ENCODE measurements at regions not wholly inside any gene's neighbourhood (a gene's known extent, or its start where the extent isn't known, plus 50 kb on each side); places are given as distances from the start of the nearest gene placed in this dataset.

DNA sequence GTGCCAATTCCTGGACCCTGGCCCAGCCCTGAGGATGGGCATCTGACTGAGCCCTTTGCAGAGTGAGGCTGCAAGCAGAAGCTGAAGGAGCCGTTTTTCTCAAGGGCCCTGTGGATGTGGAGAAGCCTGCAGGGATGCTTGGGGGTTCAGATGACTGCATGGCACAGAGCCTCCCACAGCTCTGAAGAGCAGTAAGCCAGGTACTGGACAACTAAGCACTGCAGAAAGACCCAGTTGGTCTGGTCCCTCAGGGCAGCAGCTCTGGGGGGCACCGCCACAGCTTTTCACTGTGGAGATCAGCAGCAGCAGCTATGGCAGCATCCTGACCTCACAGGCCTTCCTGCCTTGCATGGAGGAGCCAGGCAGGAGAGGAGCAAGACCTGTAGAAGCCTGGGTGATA lies 67.6 kb downstream of the CRYGS start:
- DNase-seq (ENCODE audit: low read depth), result no peak
- TF ChIP-seq MYC (IDR thresholded peaks at IDR 0.05; ENCODE audit: low read depth, low read length) (no peak), POLR2A (IDR thresholded peaks at IDR 0.05; ENCODE audit: extremely low read depth, insufficient read length) (no peak)
- TF ChIP-seq, protein P1, sequence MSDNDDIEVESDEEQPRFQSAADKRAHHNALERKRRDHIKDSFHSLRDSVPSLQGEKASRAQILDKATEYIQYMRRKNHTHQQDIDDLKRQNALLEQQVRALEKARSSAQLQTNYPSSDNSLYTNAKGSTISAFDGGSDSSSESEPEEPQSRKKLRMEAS (IDR thresholded peaks at IDR 0.05; ENCODE audit: low read depth, low read length), result no peak
- TF ChIP-seq, protein P2, sequence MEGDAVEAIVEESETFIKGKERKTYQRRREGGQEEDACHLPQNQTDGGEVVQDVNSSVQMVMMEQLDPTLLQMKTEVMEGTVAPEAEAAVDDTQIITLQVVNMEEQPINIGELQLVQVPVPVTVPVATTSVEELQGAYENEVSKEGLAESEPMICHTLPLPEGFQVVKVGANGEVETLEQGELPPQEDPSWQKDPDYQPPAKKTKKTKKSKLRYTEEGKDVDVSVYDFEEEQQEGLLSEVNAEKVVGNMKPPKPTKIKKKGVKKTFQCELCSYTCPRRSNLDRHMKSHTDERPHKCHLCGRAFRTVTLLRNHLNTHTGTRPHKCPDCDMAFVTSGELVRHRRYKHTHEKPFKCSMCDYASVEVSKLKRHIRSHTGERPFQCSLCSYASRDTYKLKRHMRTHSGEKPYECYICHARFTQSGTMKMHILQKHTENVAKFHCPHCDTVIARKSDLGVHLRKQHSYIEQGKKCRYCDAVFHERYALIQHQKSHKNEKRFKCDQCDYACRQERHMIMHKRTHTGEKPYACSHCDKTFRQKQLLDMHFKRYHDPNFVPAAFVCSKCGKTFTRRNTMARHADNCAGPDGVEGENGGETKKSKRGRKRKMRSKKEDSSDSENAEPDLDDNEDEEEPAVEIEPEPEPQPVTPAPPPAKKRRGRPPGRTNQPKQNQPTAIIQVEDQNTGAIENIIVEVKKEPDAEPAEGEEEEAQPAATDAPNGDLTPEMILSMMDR (IDR thresholded peaks at IDR 0.05; ENCODE audit: low read depth, low read length), result no peak
- no peak overlapping the region for H3K4me3 ChIP-seq (ENCODE audit: low read depth, low read length)

DNA sequence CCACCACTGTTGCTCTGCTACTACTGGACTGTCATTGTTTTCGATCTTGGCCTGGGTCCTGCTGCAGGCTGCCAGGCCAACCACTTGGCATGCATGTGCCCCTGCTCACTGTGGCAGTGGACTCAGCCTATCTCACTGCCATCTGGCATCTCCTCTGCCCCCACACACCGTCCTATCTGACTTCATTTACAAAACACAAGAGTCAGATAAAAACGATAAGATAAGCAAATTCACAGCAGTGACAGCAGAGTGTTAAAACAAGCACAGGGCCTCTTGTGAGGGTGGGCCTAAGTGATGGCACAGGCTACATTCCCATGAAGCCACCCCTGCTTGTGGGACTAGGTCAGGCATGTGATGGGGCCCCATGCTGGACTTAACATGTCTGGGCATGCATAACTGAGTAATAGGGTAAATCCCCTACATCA lies 68.1 kb downstream of the CRYGS start:
- no peak overlapping the region for H3K4me3 ChIP-seq (ENCODE audit: low read depth, low read length)
- TF ChIP-seq POLR2A (IDR thresholded peaks at IDR 0.05; ENCODE audit: extremely low read depth, insufficient read length) (no peak), MYC (IDR thresholded peaks at IDR 0.05; ENCODE audit: low read depth, low read length) (no peak)
- TF ChIP-seq, protein P1 (IDR thresholded peaks at IDR 0.05; ENCODE audit: low read depth, low read length), result no peak
- TF ChIP-seq, protein P2 (IDR thresholded peaks at IDR 0.05; ENCODE audit: low read depth, low read length), result no peak
- DNase-seq (ENCODE audit: low read depth), result no peak

DNA sequence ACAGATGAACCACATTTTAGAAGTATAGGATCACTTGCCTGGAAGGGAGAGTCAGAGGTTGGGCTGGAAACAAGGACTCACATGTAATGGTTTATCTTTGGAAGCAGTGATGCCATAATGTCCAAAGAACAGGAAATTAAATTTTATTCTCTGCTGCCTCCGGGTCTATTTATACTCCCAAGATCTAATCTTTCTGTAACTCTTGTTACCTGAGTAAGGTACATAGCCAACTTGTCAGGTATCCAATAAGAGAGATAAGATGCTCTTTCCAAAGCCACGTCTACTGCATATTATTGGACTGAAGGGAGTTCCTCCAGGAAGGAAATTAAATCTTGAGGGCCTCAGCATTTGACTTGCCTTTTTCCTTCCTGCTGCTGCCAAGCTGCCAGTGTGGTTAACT lies 71.0 kb downstream of the CRYGS start:
- no peak for TF ChIP-seq POLR2A (IDR thresholded peaks at IDR 0.05; ENCODE audit: extremely low read depth, insufficient read length)
- TF ChIP-seq, protein P2 (IDR thresholded peaks at IDR 0.05; ENCODE audit: low read depth, low read length), result no peak
- TF ChIP-seq, protein P1 (IDR thresholded peaks at IDR 0.05; ENCODE audit: low read depth, low read length), result no peak
- no peak for TF ChIP-seq MYC (IDR thresholded peaks at IDR 0.05; ENCODE audit: low read depth, low read length)
- DNase-seq (ENCODE audit: low read depth), result no peak
- no peak overlapping the region for H3K4me3 ChIP-seq (ENCODE audit: low read depth, low read length)

- no peak overlapping the region for H3K4me3 ChIP-seq (ENCODE audit: low read depth, low read length)
- DNase-seq (ENCODE audit: low read depth), result no peak
- TF ChIP-seq, protein P1 (IDR thresholded peaks at IDR 0.05; ENCODE audit: low read depth, low read length), result no peak
Measured at GRCh38 chr3:186472456-186473008, 71.6 kb downstream of the CRYGS start.

DNA sequence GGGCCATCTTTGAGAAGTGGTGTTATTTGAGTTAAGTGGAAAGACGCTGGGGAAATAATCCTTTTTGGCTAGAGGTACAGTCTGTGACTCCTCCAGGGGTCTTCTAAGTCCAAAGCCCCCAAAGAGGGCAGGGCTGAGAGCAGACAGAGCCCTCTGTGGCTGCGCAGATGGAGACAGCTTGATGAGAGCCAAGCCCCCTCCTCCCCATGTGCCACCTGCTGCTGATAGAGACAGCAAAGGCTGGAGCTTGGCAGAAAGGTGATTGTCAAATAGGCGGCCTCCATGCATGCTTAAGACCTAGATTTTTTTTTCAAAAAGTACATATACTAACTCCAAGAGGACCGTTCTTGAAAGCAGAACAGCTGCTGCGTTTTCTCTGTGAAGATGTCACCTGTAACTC lies 72.4 kb downstream of the CRYGS start:
- no peak overlapping the region for H3K4me3 ChIP-seq (ENCODE audit: low read depth, low read length)
- TF ChIP-seq MYC (IDR thresholded peaks at IDR 0.05; ENCODE audit: low read depth, low read length) (no peak), POLR2A (IDR thresholded peaks at IDR 0.05; ENCODE audit: extremely low read depth, insufficient read length) (no peak)
- no peak for DNase-seq (ENCODE audit: low read depth)

- H3K4me3 ChIP-seq (ENCODE audit: low read depth, low read length), result no peak overlapping the region
- DNase-seq (ENCODE audit: low read depth), result no peak
- TF ChIP-seq POLR2A (IDR thresholded peaks at IDR 0.05; ENCODE audit: extremely low read depth, insufficient read length), result no peak
- TF ChIP-seq, protein P2 (IDR thresholded peaks at IDR 0.05; ENCODE audit: low read depth, low read length), result no peak
- no peak for TF ChIP-seq MYC (IDR thresholded peaks at IDR 0.05; ENCODE audit: low read depth, low read length)
- TF ChIP-seq, protein P1 (IDR thresholded peaks at IDR 0.05; ENCODE audit: low read depth, low read length), result no peak
Measured at GRCh38 chr3:186469525-186469924, 74.7 kb downstream of the CRYGS start.

DNA sequence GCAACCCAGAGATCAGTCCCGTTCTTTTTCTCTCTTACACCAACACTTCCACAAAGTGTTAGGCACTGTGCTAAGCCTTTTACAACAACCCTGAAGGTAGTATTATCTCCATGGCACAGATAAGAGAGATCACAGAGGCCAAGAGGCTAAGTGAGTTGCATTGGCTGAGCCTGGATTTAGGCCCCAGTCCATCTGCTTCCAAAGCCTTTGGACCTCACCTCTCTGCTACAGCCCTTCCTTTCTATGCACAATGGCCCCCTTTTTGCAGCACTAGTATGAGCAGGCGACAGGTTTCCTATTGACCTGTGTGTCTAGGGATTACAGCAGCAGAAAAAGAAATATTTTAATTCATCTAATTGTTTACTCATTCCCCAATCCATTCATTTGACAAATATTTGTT lies 76.2 kb downstream of the CRYGS start:
- DNase-seq (ENCODE audit: low read depth), result no peak
- TF ChIP-seq MYC (IDR thresholded peaks at IDR 0.05; ENCODE audit: low read depth, low read length) (no peak), POLR2A (IDR thresholded peaks at IDR 0.05; ENCODE audit: extremely low read depth, insufficient read length) (no peak)
- TF ChIP-seq, protein P2 (IDR thresholded peaks at IDR 0.05; ENCODE audit: low read depth, low read length), result no peak
- TF ChIP-seq, protein P1 (IDR thresholded peaks at IDR 0.05; ENCODE audit: low read depth, low read length), result no peak
- H3K4me3 ChIP-seq (ENCODE audit: low read depth, low read length), result no peak overlapping the region

Data from NB4 (cell line).